ENCODE measurements at regions not wholly inside any gene's neighbourhood (a gene's known extent, or its start where the extent isn't known, plus 50 kb on each side); places are given as distances from the start of the nearest gene placed in this dataset.

DNA sequence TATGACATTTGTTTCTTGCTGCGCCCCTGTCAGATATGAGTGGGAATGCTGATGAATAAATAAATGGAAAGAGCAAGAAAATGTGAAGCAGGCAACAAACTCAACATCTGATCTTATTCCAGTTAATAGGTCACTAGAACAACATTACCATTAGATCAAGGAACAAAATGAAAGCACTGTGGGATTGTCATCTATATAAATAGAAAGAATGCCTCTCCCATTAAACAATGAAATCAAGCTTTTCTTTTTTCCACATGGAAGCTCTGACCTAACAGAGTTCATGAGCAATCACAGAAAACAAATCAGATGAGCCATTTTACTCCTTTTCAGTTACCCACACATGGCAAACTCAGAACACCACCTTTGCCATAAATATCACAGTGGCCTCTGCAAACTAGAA is 354.8 kb downstream of the SUCLA2 start:
- TF ChIP-seq CTCF (IDR thresholded peaks at IDR 0.05) = no peak
- no peak for TF ChIP-seq POLR2AphosphoS5 (IDR thresholded peaks at IDR 0.05)
- no peak for TF ChIP-seq POLR2A (IDR thresholded peaks at IDR 0.05)
- no peak for TF ChIP-seq EP300 (IDR thresholded peaks at IDR 0.05)

All from sigmoid colon (tissue), 4 donors.